ENCODE measurements at regions not wholly inside any gene's neighbourhood (a gene's known extent, or its start where the extent isn't known, plus 50 kb on each side); places are given as distances from the start of the nearest gene placed in this dataset.

DNA sequence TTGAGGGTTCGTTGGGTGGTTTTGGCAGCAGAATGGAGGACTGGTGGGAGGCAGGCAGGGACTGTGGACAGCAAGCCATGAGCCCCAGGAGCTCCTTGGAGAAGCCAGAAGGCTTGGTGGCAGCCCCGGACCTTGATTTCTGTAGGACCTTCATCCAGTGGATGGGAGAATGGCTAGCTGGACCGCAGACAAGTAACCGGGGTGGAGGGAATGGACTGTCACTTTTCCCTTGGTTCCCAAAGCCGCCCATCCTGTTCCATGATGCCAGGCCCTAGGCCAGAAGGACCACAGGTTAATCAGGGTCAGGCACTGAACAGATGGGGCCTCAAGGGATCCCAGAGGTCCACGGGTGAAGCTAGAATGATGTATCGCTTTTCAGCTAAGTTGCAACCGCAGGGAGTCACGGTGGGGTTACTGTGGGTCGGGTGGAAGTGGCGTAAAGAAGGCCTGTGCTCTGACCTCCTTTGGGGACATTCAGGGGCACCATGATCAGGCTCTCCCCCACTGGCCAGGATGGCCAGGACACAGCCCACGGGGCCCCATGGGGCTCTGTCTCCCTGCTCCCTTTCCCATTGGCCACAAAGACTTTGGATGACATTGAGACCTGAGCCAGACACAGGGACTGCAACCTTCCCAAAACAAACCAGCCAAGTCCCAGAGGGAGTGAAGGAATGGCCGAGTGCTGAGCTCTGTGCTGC lies 66.9 kb upstream of the MRTFB start:
- Histone ChIP-seq H3K4me3 (no peak overlapping the region), H2AFZ (ENCODE audit: low read depth, low read length) (no peak overlapping the region), H3K9me3 (replicated peaks; ENCODE audit: control insufficient read depth, insufficient read depth, low read depth, low read length) (no peaks in the 10 kb centered on the region), H4K20me1 (replicated peaks; ENCODE audit: control insufficient read depth, insufficient read depth, low read length) (0 out of 2 replicates have a peak, but pooled peaks cover 6% of the 10 kb centered on the region), H3K27ac (ENCODE audit: extremely low read depth, low read depth, low read length) (no peak overlapping the region), H3K27me3 (ENCODE audit: control insufficient read depth in 2 of 2, insufficient read depth in 2 of 2, low read length in 2 of 2) (peaks cover 17 to 37% of the 10 kb centered on the region in 2 experiments), H3K4me1 (replicated peaks in 1 of 2; ENCODE audit: control insufficient read depth in 2 of 2, insufficient read depth in 2 of 2, low read length in 2 of 2) (peaks cover 9 to 14% of the 10 kb centered on the region in 2 experiments; a peak in 4 of 5 replicates), H3K4me2 (ENCODE audit: insufficient read depth, low read length) (no peak overlapping the region), H3K9me1 (ENCODE audit: control insufficient read depth, insufficient read depth, low read length) (no peaks in the 10 kb centered on the region), H3K9ac (ENCODE audit: insufficient read depth in 1 of 2, low read depth in 2 of 2, low read length in 2 of 2) (0 out of 4 replicates have a peak overlapping the region, but pooled peaks of 1 of the 2 experiments have one; percentile 31), H3K79me2 (ENCODE audit: control insufficient read depth, insufficient read depth, low read length) (no peaks in the 10 kb centered on the region), H3K36me3 (ENCODE audit: control insufficient read depth, insufficient read depth, low read length) (no peaks in the 10 kb centered on the region)
- in situ Hi-C loops (cut with MboI): no loop called here
- FAIRE-seq (no peak), ATAC-seq (no peak), DNase-seq (ENCODE audit: extremely low read depth in 1 of 4, low spot score in 3 of 4) (no peak)
- WGBS (ENCODE audit: insufficient coverage, low coverage, missing lambda C conversion rate): 15% methylated on average over 13 of the region's 13 CpGs
- TF ChIP-seq STAG1 (CRISPR knock-in tag; IDR thresholded peaks at IDR 0.05; ENCODE audit: borderline replicate concordance) (no peak), IRF2 (CRISPR knock-in tag; IDR thresholded peaks at IDR 0.05) (no peak), GTF2E2 (tag; IDR thresholded peaks at IDR 0.05) (no peak), TEAD1 (CRISPR knock-in tag; IDR thresholded peaks at IDR 0.05) (no peak)
- no TSS peak for BruUV-seq (replicated peaks)
- intact Hi-C loops (cut with micrococcal nuclease): no loop called here
- CTCF ChIA-PET (ENCODE audit: low intra/inter-chr PET ratio): no interaction called here
- POLR2A ChIA-PET: no interaction called here

DNA sequence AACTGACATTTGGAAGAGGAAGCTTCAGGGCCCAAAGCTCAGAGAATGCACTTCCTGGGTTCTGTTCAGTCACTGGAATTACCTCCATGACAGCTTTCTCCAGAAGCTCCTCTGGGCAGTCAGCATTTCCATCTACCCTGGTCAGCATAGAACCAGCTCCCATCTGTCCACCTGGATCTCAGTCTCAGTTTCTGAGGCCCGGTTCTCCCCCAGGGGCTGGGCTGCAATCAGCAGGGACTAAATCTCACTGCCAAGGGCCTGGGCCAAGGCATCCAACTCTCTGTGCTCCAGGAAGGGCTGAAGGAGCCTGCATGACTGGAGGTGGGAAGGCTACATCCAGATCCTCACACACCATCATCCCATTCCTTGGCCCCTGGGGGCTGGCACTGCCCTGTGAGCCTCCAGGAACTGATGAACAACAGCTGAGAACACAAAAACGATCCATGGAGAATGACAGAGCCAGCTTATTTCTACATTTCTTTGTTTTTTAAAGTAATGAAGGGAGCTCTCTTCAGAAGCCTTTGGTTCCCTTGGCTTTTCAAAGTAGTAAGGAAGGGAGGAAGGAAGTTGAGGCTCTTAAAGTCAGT lies 66.3 kb upstream of the MRTFB start:
- intact Hi-C loops (cut with micrococcal nuclease): no loop called here
- TF ChIP-seq, protein P1, sequence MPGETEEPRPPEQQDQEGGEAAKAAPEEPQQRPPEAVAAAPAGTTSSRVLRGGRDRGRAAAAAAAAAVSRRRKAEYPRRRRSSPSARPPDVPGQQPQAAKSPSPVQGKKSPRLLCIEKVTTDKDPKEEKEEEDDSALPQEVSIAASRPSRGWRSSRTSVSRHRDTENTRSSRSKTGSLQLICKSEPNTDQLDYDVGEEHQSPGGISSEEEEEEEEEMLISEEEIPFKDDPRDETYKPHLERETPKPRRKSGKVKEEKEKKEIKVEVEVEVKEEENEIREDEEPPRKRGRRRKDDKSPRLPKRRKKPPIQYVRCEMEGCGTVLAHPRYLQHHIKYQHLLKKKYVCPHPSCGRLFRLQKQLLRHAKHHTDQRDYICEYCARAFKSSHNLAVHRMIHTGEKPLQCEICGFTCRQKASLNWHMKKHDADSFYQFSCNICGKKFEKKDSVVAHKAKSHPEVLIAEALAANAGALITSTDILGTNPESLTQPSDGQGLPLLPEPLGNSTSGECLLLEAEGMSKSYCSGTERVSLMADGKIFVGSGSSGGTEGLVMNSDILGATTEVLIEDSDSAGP (CRISPR knock-in tag; IDR thresholded peaks at IDR 0.05): no peak
- TF ChIP-seq ZNF124 (CRISPR knock-in tag; IDR thresholded peaks at IDR 0.05) (no peak), RHOXF2B (CRISPR knock-in tag; conservative IDR thresholded peaks at IDR 0.05) (no peak), ZNF175 (CRISPR knock-in tag; IDR thresholded peaks at IDR 0.05; ENCODE audit: low read depth) (no peak), NELFE (IDR thresholded peaks at IDR 0.05; ENCODE audit: insufficient read depth, insufficient read length) (no peak), MTA3 (IDR thresholded peaks at IDR 0.05; ENCODE audit: borderline replicate concordance) (no peak), LEF1 (IDR thresholded peaks at IDR 0.05) (no peak), TARDBP (IDR thresholded peaks at IDR 0.05) (no peak), ATF7 (IDR thresholded peaks at IDR 0.05) (no peak)
- TF ChIP-seq, protein P2, sequence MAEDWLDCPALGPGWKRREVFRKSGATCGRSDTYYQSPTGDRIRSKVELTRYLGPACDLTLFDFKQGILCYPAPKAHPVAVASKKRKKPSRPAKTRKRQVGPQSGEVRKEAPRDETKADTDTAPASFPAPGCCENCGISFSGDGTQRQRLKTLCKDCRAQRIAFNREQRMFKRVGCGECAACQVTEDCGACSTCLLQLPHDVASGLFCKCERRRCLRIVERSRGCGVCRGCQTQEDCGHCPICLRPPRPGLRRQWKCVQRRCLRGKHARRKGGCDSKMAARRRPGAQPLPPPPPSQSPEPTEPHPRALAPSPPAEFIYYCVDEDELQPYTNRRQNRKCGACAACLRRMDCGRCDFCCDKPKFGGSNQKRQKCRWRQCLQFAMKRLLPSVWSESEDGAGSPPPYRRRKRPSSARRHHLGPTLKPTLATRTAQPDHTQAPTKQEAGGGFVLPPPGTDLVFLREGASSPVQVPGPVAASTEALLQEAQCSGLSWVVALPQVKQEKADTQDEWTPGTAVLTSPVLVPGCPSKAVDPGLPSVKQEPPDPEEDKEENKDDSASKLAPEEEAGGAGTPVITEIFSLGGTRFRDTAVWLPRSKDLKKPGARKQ (CRISPR knock-in tag; IDR thresholded peaks at IDR 0.05): no peak

More for the DNA sequence above, 66.3 kb upstream of the MRTFB start:
- no peak overlapping the region for H2AFZ ChIP-seq (ENCODE audit: low read depth, low read length)
- WGBS (ENCODE audit: insufficient coverage, low coverage, missing lambda C conversion rate): 0% methylated on average over 2 of the region's 2 CpGs
- ChIA-PET CTCF (ENCODE audit: low intra/inter-chr PET ratio) (no interaction called here), POLR2A (no interaction called here)
- FAIRE-seq (no peak), ATAC-seq (no peak), DNase-seq (ENCODE audit: extremely low read depth in 1 of 4, low spot score in 3 of 4) (no peak)
- no peak overlapping the region for H3K9ac ChIP-seq (ENCODE audit: insufficient read depth in 1 of 2, low read depth in 2 of 2, low read length in 2 of 2)
- no peaks in the 10 kb centered on the region for H3K9me1 ChIP-seq (ENCODE audit: control insufficient read depth, insufficient read depth, low read length)
- no peaks in the 10 kb centered on the region for H3K36me3 ChIP-seq (ENCODE audit: control insufficient read depth, insufficient read depth, low read length)
- no peaks in the 10 kb centered on the region for H3K9me3 ChIP-seq (replicated peaks; ENCODE audit: control insufficient read depth, insufficient read depth, low read depth, low read length)
- BruUV-seq (replicated peaks): no TSS peak
- in situ Hi-C loops (cut with MboI): no loop called here
- no peaks in the 10 kb centered on the region for H3K79me2 ChIP-seq (ENCODE audit: control insufficient read depth, insufficient read depth, low read length)
- H3K27ac ChIP-seq (ENCODE audit: extremely low read depth, low read depth, low read length): no peak overlapping the region
- H3K4me3 ChIP-seq: no peak overlapping the region
- H3K27me3 ChIP-seq (ENCODE audit: control insufficient read depth in 2 of 2, insufficient read depth in 2 of 2, low read length in 2 of 2): peaks cover 17 to 37% of the 10 kb centered on the region in 2 experiments
- H4K20me1 ChIP-seq (replicated peaks; ENCODE audit: control insufficient read depth, insufficient read depth, low read length): 0 out of 2 replicates have a peak, but pooled peaks cover 6% of the 10 kb centered on the region
- H3K4me2 ChIP-seq (ENCODE audit: insufficient read depth, low read length): no peak overlapping the region
- H3K4me1 ChIP-seq (replicated peaks in 1 of 2; ENCODE audit: control insufficient read depth in 2 of 2, insufficient read depth in 2 of 2, low read length in 2 of 2): peaks cover 7 to 8% of the 10 kb centered on the region in 2 experiments; a peak in 3 of 5 replicates

Data from K562 (cell line).